PC-9 (cell line): ENCODE measurements at regions not wholly inside any gene's neighbourhood (a gene's known extent, or its start where the extent isn't known, plus 50 kb on each side); places are given as distances from the start of the nearest gene placed in this dataset.

ENCODE experiments used
- BruUV-seq: library from RNA; stranded (reverse); fragments of 400-500 nt; replicated peaks from 2 replicates; lab custom pipeline; 2021; lab: Mats Ljungman, UMichigan
- CTCF ChIA-PET: fragments of 300-600 bp; sonication (Branson Sonifier 250); formaldehyde crosslinking; loops from one replicate; lab custom pipeline; 2022; ENCODE audit warnings: antibody characterized with exemption; lab: Charles Lee
- POLR2A ChIA-PET: fragments of 300-600 bp; sonication (Branson Sonifier 250); formaldehyde crosslinking; loops from one replicate; lab custom pipeline; 2022; ENCODE audit warnings: antibody characterized with exemption; ENCODE audit not compliant: unreplicated experiment; lab: Charles Lee
- DNase-seq, 2 experiments: peaks; one replicate each; pipeline versions ENCODE4 v3.0.0 to v3.0.0-alpha.2; 2015 to 2022; ENCODE audit warnings: mixed read lengths in 1 of 2
- H2AFZ ChIP-seq: fragments of 200-600 bp; sonication (generic); 2 replicates; pipeline ENCODE4 v1.8.1; 2017; ENCODE audit warnings: antibody characterized with exemption
- H3F3A ChIP-seq: fragments of 200-600 bp; sonication (generic); 2 replicates; pipeline ENCODE4 v1.8.1; 2017; ENCODE audit warnings: antibody characterized with exemption, mild to moderate bottlenecking, low read depth; ENCODE audit not compliant: insufficient read depth
- H3K27ac ChIP-seq: fragments of 200-600 bp; sonication (generic); 2 replicates; pipeline ENCODE4 v1.6.1; 2016; ENCODE audit warnings: mixed run types
- H3K27me3 ChIP-seq: fragments of 200-600 bp; sonication (generic); 2 replicates; pipeline ENCODE4 v1.6.1; 2016; ENCODE audit warnings: low read depth, mixed run types; ENCODE audit not compliant: insufficient read depth
- H3K36me3 ChIP-seq: fragments of 200-600 bp; sonication (generic); 2 replicates; pipeline ENCODE4 v1.6.1; 2016; ENCODE audit warnings: low read depth, mixed run types
- H3K4me1 ChIP-seq: fragments of 200-600 bp; sonication (generic); replicated peaks from 2 replicates; pipeline ENCODE4 v1.6.1; 2016; ENCODE audit warnings: mixed run types; ENCODE audit not compliant: insufficient read depth
- H3K4me2 ChIP-seq: fragments of 200-600 bp; sonication (generic); 2 replicates; pipeline ENCODE4 v1.6.1; 2017; ENCODE audit warnings: mixed run types
- H3K4me3 ChIP-seq: fragments of 200-600 bp; sonication (generic); 2 replicates; pipeline ENCODE4 v1.6.1; 2016; ENCODE audit warnings: mixed run types
- H3K79me2 ChIP-seq: fragments of 200-600 bp; sonication (generic); 2 replicates; pipeline ENCODE4 v1.6.1; 2017; ENCODE audit warnings: low read depth, mixed run types
- H3K9me2 ChIP-seq: fragments of 200-600 bp; sonication (generic); 2 replicates; pipeline ENCODE4 v1.8.1; 2017; ENCODE audit warnings: mild to moderate bottlenecking; ENCODE audit not compliant: insufficient read depth
- H3K9me3 ChIP-seq: fragments of 200-600 bp; sonication (generic); 2 replicates; pipeline ENCODE4 v1.8.1; 2016; ENCODE audit warnings: low read depth; ENCODE audit not compliant: insufficient read depth
- H4K20me1 ChIP-seq: fragments of 200-600 bp; sonication (generic); 2 replicates; pipeline ENCODE4 v1.8.1; 2017; ENCODE audit not compliant: insufficient read depth
- CTCF ChIP-seq: fragments of 200-600 bp; sonication (generic); conservative IDR thresholded peaks from 2 replicates; pipeline ENCODE4 v1.6.1; 2017; ENCODE audit warnings: mixed run types, antibody characterized with exemption, mild to moderate bottlenecking, moderate library complexity
- EZH2 ChIP-seq: fragments of 200-600 bp; sonication (generic); IDR thresholded peaks from 2 replicates; pipeline ENCODE4 v1.8.0; 2017; ENCODE audit warnings: antibody characterized with exemption, low read depth
- intact Hi-C: fragments of 100-400 bp; cut with micrococcal nuclease; formaldehyde crosslinking; loops from one replicate; pipeline ENCODE4 v1.10.0; 2022; ENCODE audit not compliant: unreplicated experiment

GRCh38 chr1:80645621-80646020 is 1155.1 kb upstream of the ADGRL2 start:
- H3F3A ChIP-seq, result no peaks in the 10 kb centered on the region
- BruUV-seq, result no TSS peak
- H3K27me3 ChIP-seq, result no peaks in the 10 kb centered on the region
- H3K79me2 ChIP-seq, result no peaks in the 10 kb centered on the region
- DNase-seq, result no peak
- no peaks in the 10 kb centered on the region for H3K36me3 ChIP-seq
- no peaks in the 10 kb centered on the region for H4K20me1 ChIP-seq
- no peak overlapping the region for H2AFZ ChIP-seq
- no peaks in the 10 kb centered on the region for H3K4me1 ChIP-seq
- H3K9me3 ChIP-seq, result no peaks in the 10 kb centered on the region
- ChIA-PET CTCF (no interaction called here), POLR2A (no interaction called here)
- H3K4me3 ChIP-seq, result no peak overlapping the region
- no peak overlapping the region for H3K4me2 ChIP-seq
- intact Hi-C loops, result no loop called here
- H3K27ac ChIP-seq, result no peak overlapping the region
- TF ChIP-seq EZH2, result no peak
- no peak for TF ChIP-seq CTCF
- H3K9me2 ChIP-seq, result no peaks in the 10 kb centered on the region

GRCh38 chr1:80640978-80641377 is 1159.8 kb upstream of the ADGRL2 start:
- ChIA-PET POLR2A (no interaction called here), CTCF (no interaction called here)
- H3K4me3 ChIP-seq, result no peak overlapping the region
- intact Hi-C loops, result no loop called here
- H3F3A ChIP-seq, result no peaks in the 10 kb centered on the region
- no peaks in the 10 kb centered on the region for H3K4me1 ChIP-seq
- H3K36me3 ChIP-seq, result no peaks in the 10 kb centered on the region
- H4K20me1 ChIP-seq, result no peaks in the 10 kb centered on the region
- TF ChIP-seq EZH2, result no peak
- BruUV-seq, result no TSS peak
- no peak overlapping the region for H2AFZ ChIP-seq
- H3K9me2 ChIP-seq, result no peaks in the 10 kb centered on the region
- no peaks in the 10 kb centered on the region for H3K27me3 ChIP-seq
- H3K4me2 ChIP-seq, result no peak overlapping the region
- no peaks in the 10 kb centered on the region for H3K9me3 ChIP-seq
- H3K79me2 ChIP-seq, result no peaks in the 10 kb centered on the region
- no peak for DNase-seq
- no peak overlapping the region for H3K27ac ChIP-seq

GRCh38 chr1:80639777-80640533 is 1160.8 kb upstream of the ADGRL2 start:
- no TSS peak for BruUV-seq
- DNase-seq, result no peak
- no peak for TF ChIP-seq EZH2
- TF ChIP-seq CTCF, result no peak
- no peaks in the 10 kb centered on the region for H4K20me1 ChIP-seq
- H3K4me2 ChIP-seq, result no peak overlapping the region
- intact Hi-C loops, result no loop called here
- H3F3A ChIP-seq, result no peaks in the 10 kb centered on the region
- H3K9me3 ChIP-seq, result no peaks in the 10 kb centered on the region; the same call in 1 of the 2 replicates
- CTCF ChIA-PET, result no interaction called here
- no peaks in the 10 kb centered on the region for H3K36me3 ChIP-seq
- H3K79me2 ChIP-seq, result no peaks in the 10 kb centered on the region
- peak overlapping the region; percentile 11; the same call in 1 of the 2 replicates for H2AFZ ChIP-seq
- peaks cover 1% of the 10 kb centered on the region; the same call in 1 of the 2 replicates for H3K4me1 ChIP-seq
- H3K27me3 ChIP-seq, result no peaks in the 10 kb centered on the region
- H3K4me3 ChIP-seq, result no peak overlapping the region
- POLR2A ChIA-PET, result no interaction called here
- H3K9me2 ChIP-seq, result no peaks in the 10 kb centered on the region
- H3K27ac ChIP-seq, result no peak overlapping the region
